Sciatic nerve (tissue), 2 donors: ENCODE measurements at regions not wholly inside any gene's neighbourhood (a gene's known extent, or its start where the extent isn't known, plus 50 kb on each side); places are given as distances from the start of the nearest gene placed in this dataset.
"Not testable (repeated sequence)": the region's sequence is repeated elsewhere in the genome, so short reads cannot be mapped to it uniquely, and the experiment has no call there.

Experiments used
- ATAC-seq: fragments of 200-7000 bp; cut with Tn5 transposase; one replicate; pipeline ENCODE4 v1.9.1; 2020; ENCODE audit warnings: mild to moderate bottlenecking, moderate library complexity
- DNase-seq: peaks from one replicate; pipeline ENCODE4 v3.0.0-alpha.2; 2020; ENCODE audit warnings: low spot score
- intact Hi-C: fragments of 100-400 bp; cut with DNase I; formaldehyde crosslinking; loops from one replicate; pipeline ENCODE4 v1.14.2; 2022
- donor health status: DM: no; HTN: no; CAD: no.
- donor health status: DM: no; HTN: no; CAD: no.

- intact Hi-C loops, ATAC-seq, DNase-seq: not testable (repeated sequence)
Observed at GRCh38 chr11:23220086-23220485, 359.8 kb upstream of the CCDC179 start.

GRCh38 chr11:23221366-23221765, 361.1 kb upstream of the CCDC179 start:
- intact Hi-C loops, result no loop called here
- ATAC-seq (no peak), DNase-seq (no peak)

GRCh38 chr11:23226331-23227077, 366.2 kb upstream of the CCDC179 start:
- intact Hi-C loops, result no loop called here
- ATAC-seq (no peak), DNase-seq (no peak)

GRCh38 chr11:23227078-23227445, 366.8 kb upstream of the CCDC179 start:
- intact Hi-C loops, result no loop called here
- DNase-seq (no peak), ATAC-seq (no peak)

GRCh38 chr11:23232652-23233051, 372.4 kb upstream of the CCDC179 start:
- DNase-seq, result no peak
- no peak for ATAC-seq
- intact Hi-C loops, result no loop called here

- intact Hi-C loops, result no loop called here
- DNase-seq (no peak), ATAC-seq (no peak)
Observed at GRCh38 chr11:23233075-23233474, 372.8 kb upstream of the CCDC179 start.

GRCh38 chr11:23236826-23237555, 376.7 kb upstream of the CCDC179 start:
- DNase-seq (no peak), ATAC-seq (no peak)
- intact Hi-C loops, result no loop called here

- no peak for ATAC-seq
- intact Hi-C loops, result no loop called here
- no peak for DNase-seq
Observed at GRCh38 chr11:23252426-23252825, 392.2 kb upstream of the CCDC179 start.

GRCh38 chr11:23257088-23257487, 396.8 kb upstream of the CCDC179 start:
- DNase-seq, result no peak
- no peak for ATAC-seq
- intact Hi-C loops, result no loop called here

- ATAC-seq (no peak), DNase-seq (no peak)
- intact Hi-C loops, result no loop called here
Observed at GRCh38 chr11:23257556-23257955, 397.3 kb upstream of the CCDC179 start.

GRCh38 chr11:23263466-23263865, 403.2 kb upstream of the CCDC179 start:
- intact Hi-C loops, result no loop called here
- ATAC-seq, result no peak
- DNase-seq, result no peak

GRCh38 chr11:23272095-23272494, 411.8 kb upstream of the CCDC179 start:
- ATAC-seq, result no peak
- no peak for DNase-seq
- intact Hi-C loops, result no loop called here

GRCh38 chr11:23278121-23278520, 417.8 kb upstream of the CCDC179 start:
- ATAC-seq, result no peak
- intact Hi-C loops, result no loop called here
- no peak for DNase-seq

- no peak for DNase-seq
- no peak for ATAC-seq
- intact Hi-C loops, result no loop called here
Observed at GRCh38 chr11:23280088-23280487, 419.8 kb upstream of the CCDC179 start.

- no peak for DNase-seq
- intact Hi-C loops, result no loop called here
- no peak for ATAC-seq
Observed at GRCh38 chr11:23283666-23284065, 423.4 kb upstream of the CCDC179 start.

GRCh38 chr11:23284631-23285030, 424.4 kb upstream of the CCDC179 start:
- intact Hi-C loops, result no loop called here
- ATAC-seq (no peak), DNase-seq (no peak)

GRCh38 chr11:23288003-23288783, 427.9 kb upstream of the CCDC179 start:
- no peak for DNase-seq
- intact Hi-C loops, result no loop called here
- ATAC-seq, result no peak

- DNase-seq, result no peak
- no peak for ATAC-seq
- intact Hi-C loops, result no loop called here
Observed at GRCh38 chr11:23295241-23295640, 435.0 kb upstream of the CCDC179 start.

GRCh38 chr11:23308041-23308440, 447.8 kb upstream of the CCDC179 start:
- no peak for ATAC-seq
- DNase-seq, result no peak

GRCh38 chr11:23310276-23310675, 450.0 kb upstream of the CCDC179 start:
- DNase-seq (no peak), ATAC-seq (no peak)
- intact Hi-C loops, result no loop called here

More at GRCh38 chr11:23308041-23308440, 447.8 kb upstream of the CCDC179 start:
- intact Hi-C loops, result no loop called here
